ENCODE measurements at regions not wholly inside any gene's neighbourhood (a gene's known extent, or its start where the extent isn't known, plus 50 kb on each side); places are given as distances from the start of the nearest gene placed in this dataset.
A peak's percentile ranks its signal among the peaks of the same experiment; 100 is the strongest.

DNA sequence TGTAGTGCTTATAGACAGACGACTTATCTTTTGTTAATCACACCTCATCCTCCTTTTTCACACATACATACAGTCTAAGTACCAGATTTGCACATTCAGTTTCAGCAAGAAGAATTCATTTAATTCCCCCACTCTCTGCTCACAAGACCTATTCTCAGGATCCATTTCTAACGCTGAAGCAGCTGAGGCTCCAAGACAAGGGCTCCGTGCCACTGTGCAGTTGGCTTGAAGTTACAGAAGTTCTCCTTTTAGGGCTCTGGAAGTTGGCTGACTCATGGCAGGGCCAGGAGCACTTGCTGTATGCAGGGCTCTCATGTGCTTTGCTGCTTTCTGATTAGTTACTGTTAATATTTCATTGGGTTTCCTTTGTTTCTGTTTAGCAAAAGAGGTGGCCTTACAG, 1566.9 kb upstream of the TMEM132C start:
- H3K27me3 ChIP-seq (replicated peaks; ENCODE audit: insufficient read depth): no peaks in the 10 kb centered on the region
- no peaks in the 10 kb centered on the region for H3K4me1 ChIP-seq (ENCODE audit: insufficient read depth)
- in situ Hi-C loops (cut with MboI): no loop called here
- H3K4me3 ChIP-seq: no peak overlapping the region
- 34 to 35% methylated on average over 3 of the region's 3 CpGs for WGBS, 2 experiments (ENCODE audit: low coverage in 1 of 2, low lambda C conversion rate in 2 of 2, missing lambda C conversion rate in 2 of 2)
- no peaks in the 10 kb centered on the region for H3K36me3 ChIP-seq (ENCODE audit: low read depth)
- H3K4me2 ChIP-seq (ENCODE audit: unreplicated experiment): no peak overlapping the region
- H3K79me2 ChIP-seq (ENCODE audit: insufficient read depth): no peaks in the 10 kb centered on the region
- H2AFZ ChIP-seq: no peak overlapping the region
- no peak for DNase-seq
- no peaks in the 10 kb centered on the region for H3F3A ChIP-seq (ENCODE audit: insufficient read depth)
- no peak overlapping the region for H3K9ac ChIP-seq
- no peak overlapping the region for H3K27ac ChIP-seq
- H3K9me3 ChIP-seq (ENCODE audit: low read depth): no peaks in the 10 kb centered on the region
- H3K9me2 ChIP-seq (ENCODE audit: insufficient read depth): no peaks in the 10 kb centered on the region
- TF ChIP-seq EZH2phosphoT487 (IDR thresholded peaks at IDR 0.05; ENCODE audit: insufficient read depth, low read depth) (no peak), EZH2 (IDR thresholded peaks at IDR 0.05; ENCODE audit: insufficient read depth, poor library complexity, severe bottlenecking) (no peak)
- no peaks in the 10 kb centered on the region for H4K20me1 ChIP-seq (ENCODE audit: insufficient read depth)

- no peaks in the 10 kb centered on the region for H3K27me3 ChIP-seq (replicated peaks; ENCODE audit: insufficient read depth)
- H3K4me1 ChIP-seq (ENCODE audit: insufficient read depth): no peaks in the 10 kb centered on the region
- no peak for DNase-seq
- H3K9ac ChIP-seq: no peak overlapping the region
- in situ Hi-C loops (cut with MboI): no loop called here
- H3K27ac ChIP-seq: no peak overlapping the region
- H3F3A ChIP-seq (ENCODE audit: insufficient read depth): no peaks in the 10 kb centered on the region
- no peaks in the 10 kb centered on the region for H3K79me2 ChIP-seq (ENCODE audit: insufficient read depth)
- H2AFZ ChIP-seq: no peak overlapping the region
- H4K20me1 ChIP-seq (ENCODE audit: insufficient read depth): no peaks in the 10 kb centered on the region
- TF ChIP-seq EZH2 (IDR thresholded peaks at IDR 0.05; ENCODE audit: insufficient read depth, poor library complexity, severe bottlenecking) (no peak), EZH2phosphoT487 (IDR thresholded peaks at IDR 0.05; ENCODE audit: insufficient read depth, low read depth) (no peak)
- H3K4me2 ChIP-seq (ENCODE audit: unreplicated experiment): no peak overlapping the region
- H3K4me3 ChIP-seq: no peak overlapping the region
- H3K36me3 ChIP-seq (ENCODE audit: low read depth): no peaks in the 10 kb centered on the region
- 47 to 65% methylated on average over 4 of the region's 4 CpGs for WGBS, 2 experiments (ENCODE audit: low coverage in 1 of 2, low lambda C conversion rate in 2 of 2, missing lambda C conversion rate in 2 of 2)
- no peaks in the 10 kb centered on the region for H3K9me2 ChIP-seq (ENCODE audit: insufficient read depth)
- H3K9me3 ChIP-seq (ENCODE audit: low read depth): no peaks in the 10 kb centered on the region
These were observed 1562.4 kb upstream of the TMEM132C start for GRCh38 chr12:126704609-126705008.

DNA sequence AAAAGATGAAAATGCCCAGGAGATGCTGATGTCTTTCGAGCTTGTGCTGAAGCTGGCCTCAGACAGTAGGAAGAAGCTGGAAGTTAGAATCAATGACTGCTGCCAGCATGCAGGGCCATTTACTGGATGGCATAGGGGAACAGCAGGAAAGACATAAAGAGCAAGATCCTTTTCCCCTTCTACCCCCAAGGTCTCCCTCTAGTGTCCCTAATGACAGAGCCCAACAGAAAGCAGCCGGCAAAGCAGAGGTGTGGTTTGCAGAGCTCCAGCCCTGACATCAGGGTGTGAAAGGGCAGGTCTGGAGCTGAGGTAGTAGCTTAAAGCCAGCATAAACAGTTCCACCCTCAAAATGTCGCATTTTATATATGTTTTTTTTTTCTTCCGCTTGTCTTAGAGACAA, 1560.7 kb upstream of the TMEM132C start:
- Histone ChIP-seq H3K79me2 (ENCODE audit: insufficient read depth) (no peaks in the 10 kb centered on the region), H3F3A (ENCODE audit: insufficient read depth) (no peaks in the 10 kb centered on the region), H3K4me2 (ENCODE audit: unreplicated experiment) (no peak overlapping the region), H3K36me3 (ENCODE audit: low read depth) (no peaks in the 10 kb centered on the region), H3K4me1 (ENCODE audit: insufficient read depth) (no peaks in the 10 kb centered on the region), H3K9ac (no peak overlapping the region), H3K27ac (no peak overlapping the region), H4K20me1 (ENCODE audit: insufficient read depth) (no peaks in the 10 kb centered on the region), H3K9me2 (ENCODE audit: insufficient read depth) (no peaks in the 10 kb centered on the region), H2AFZ (no peak overlapping the region), H3K9me3 (ENCODE audit: low read depth) (no peaks in the 10 kb centered on the region), H3K27me3 (replicated peaks; ENCODE audit: insufficient read depth) (no peaks in the 10 kb centered on the region), H3K4me3 (no peak overlapping the region)
- DNase-seq: no peak
- in situ Hi-C loops (cut with MboI): no loop called here
- TF ChIP-seq EZH2 (IDR thresholded peaks at IDR 0.05; ENCODE audit: insufficient read depth, poor library complexity, severe bottlenecking) (no peak), EZH2phosphoT487 (IDR thresholded peaks at IDR 0.05; ENCODE audit: insufficient read depth, low read depth) (no peak)
- 30 to 34% methylated on average over 4 of the region's 4 CpGs for WGBS, 2 experiments (ENCODE audit: low coverage in 1 of 2, low lambda C conversion rate in 2 of 2, missing lambda C conversion rate in 2 of 2)

DNA sequence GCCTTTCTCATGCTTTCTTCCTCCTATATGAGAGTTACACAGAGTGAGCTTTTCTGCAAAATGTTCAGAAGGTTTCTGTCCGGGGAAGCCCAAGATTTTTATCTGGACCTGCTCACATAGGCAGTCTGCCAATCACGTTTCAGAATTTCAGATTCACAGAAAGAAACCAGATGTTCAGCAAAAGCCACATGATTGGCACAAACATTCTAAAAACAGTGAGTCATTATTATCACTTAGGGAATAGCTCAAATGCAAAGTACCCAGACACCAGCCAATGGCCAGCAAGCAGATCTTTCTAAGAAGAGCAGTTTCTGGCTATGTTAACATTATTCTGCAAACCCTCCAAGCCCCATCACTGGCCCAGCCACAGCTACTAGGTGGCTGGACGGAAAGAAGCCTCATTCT, 1558.5 kb upstream of the TMEM132C start:
- no peaks in the 10 kb centered on the region for H3F3A ChIP-seq (ENCODE audit: insufficient read depth)
- 0 to 1% methylated on average over 3 of the region's 3 CpGs for WGBS, 2 experiments (ENCODE audit: low coverage in 1 of 2, low lambda C conversion rate in 2 of 2, missing lambda C conversion rate in 2 of 2)
- H3K9me2 ChIP-seq (ENCODE audit: insufficient read depth): no peaks in the 10 kb centered on the region
- no peak overlapping the region for H3K4me3 ChIP-seq
- no peak overlapping the region for H3K4me2 ChIP-seq (ENCODE audit: unreplicated experiment)
- TF ChIP-seq EZH2phosphoT487 (IDR thresholded peaks at IDR 0.05; ENCODE audit: insufficient read depth, low read depth) (no peak), EZH2 (IDR thresholded peaks at IDR 0.05; ENCODE audit: insufficient read depth, poor library complexity, severe bottlenecking) (no peak)
- H3K9ac ChIP-seq: no peak overlapping the region
- H3K4me1 ChIP-seq (ENCODE audit: insufficient read depth): no peaks in the 10 kb centered on the region
- H3K36me3 ChIP-seq (ENCODE audit: low read depth): no peaks in the 10 kb centered on the region
- no peaks in the 10 kb centered on the region for H3K79me2 ChIP-seq (ENCODE audit: insufficient read depth)
- in situ Hi-C loops (cut with MboI): no loop called here
- no peaks in the 10 kb centered on the region for H3K9me3 ChIP-seq (ENCODE audit: low read depth)
- peak; percentile 20 for DNase-seq
- no peaks in the 10 kb centered on the region for H4K20me1 ChIP-seq (ENCODE audit: insufficient read depth)
- H3K27me3 ChIP-seq (replicated peaks; ENCODE audit: insufficient read depth): no peaks in the 10 kb centered on the region
- H2AFZ ChIP-seq: no peak overlapping the region
- no peak overlapping the region for H3K27ac ChIP-seq

GRCh38 chr12:126718365-126718764, 1548.6 kb upstream of the TMEM132C start:
- H3K4me1 ChIP-seq (ENCODE audit: insufficient read depth): no peaks in the 10 kb centered on the region
- H3K4me3 ChIP-seq: no peak overlapping the region
- H3K9me3 ChIP-seq (ENCODE audit: low read depth): no peaks in the 10 kb centered on the region
- no peak for TF ChIP-seq EZH2phosphoT487 (IDR thresholded peaks at IDR 0.05; ENCODE audit: insufficient read depth, low read depth)
- TF ChIP-seq EZH2 (IDR thresholded peaks at IDR 0.05; ENCODE audit: insufficient read depth, poor library complexity, severe bottlenecking): no peak
- no peaks in the 10 kb centered on the region for H3K9me2 ChIP-seq (ENCODE audit: insufficient read depth)
- H3K79me2 ChIP-seq (ENCODE audit: insufficient read depth): no peaks in the 10 kb centered on the region
- H3F3A ChIP-seq (ENCODE audit: insufficient read depth): no peaks in the 10 kb centered on the region
- H3K36me3 ChIP-seq (ENCODE audit: low read depth): no peaks in the 10 kb centered on the region
- no peaks in the 10 kb centered on the region for H4K20me1 ChIP-seq (ENCODE audit: insufficient read depth)
- H3K4me2 ChIP-seq (ENCODE audit: unreplicated experiment): no peak overlapping the region
- no peak overlapping the region for H3K9ac ChIP-seq
- in situ Hi-C loops (cut with MboI): no loop called here
- no peak overlapping the region for H3K27ac ChIP-seq
- H3K27me3 ChIP-seq (replicated peaks; ENCODE audit: insufficient read depth): no peaks in the 10 kb centered on the region
- H2AFZ ChIP-seq: no peak overlapping the region
- DNase-seq: no peak

Measured in GM23248 (cell line).